HG03095 (cell line): ENCODE measurements at regions not wholly inside any gene's neighbourhood (a gene's known extent, or its start where the extent isn't known, plus 50 kb on each side); places are given as distances from the start of the nearest gene placed in this dataset.
"Not testable (repeated sequence)": the region's sequence is repeated elsewhere in the genome, so short reads cannot be mapped to it uniquely, and the experiment has no call there.

Experiments used
- ATAC-seq: cut with Tn5 transposase; IDR thresholded peaks from one replicate; pipeline ENCODE4 v1.9.1; 2021; ENCODE audit warnings: moderate library complexity; ENCODE audit not compliant: unreplicated experiment

DNA sequence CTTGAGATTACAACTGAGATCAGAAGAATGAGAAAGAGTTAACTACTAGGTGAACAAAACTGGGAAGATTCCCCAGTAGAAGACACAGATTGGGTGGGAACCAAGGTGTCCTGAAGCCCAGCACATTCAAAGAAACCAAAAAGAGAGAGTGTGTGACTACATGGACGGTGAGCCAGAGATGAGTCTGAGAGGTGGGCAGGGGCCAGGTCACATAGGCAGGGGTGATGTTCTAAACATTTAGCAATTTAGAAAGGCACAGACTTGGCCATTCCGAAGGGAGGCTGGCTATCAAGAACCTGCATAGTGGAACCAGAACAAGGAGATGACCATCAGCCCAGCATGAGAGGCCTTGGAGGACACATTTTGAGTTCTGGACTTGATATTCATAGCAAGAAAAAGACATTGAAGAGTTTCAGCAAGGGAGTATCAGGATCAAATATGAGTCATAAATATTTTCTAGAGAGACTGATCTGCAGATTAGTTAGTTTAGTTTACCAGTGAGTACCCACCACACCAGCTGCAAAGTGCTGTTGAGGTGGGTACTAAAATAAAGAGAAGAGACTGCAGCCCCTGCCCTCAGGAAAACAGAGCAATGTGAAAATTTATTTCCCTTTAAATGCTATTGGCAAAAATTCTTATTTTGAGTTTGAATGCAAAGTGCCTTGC, 340.5 kb upstream of the PRDM1 start:
- no peak for ATAC-seq

DNA sequence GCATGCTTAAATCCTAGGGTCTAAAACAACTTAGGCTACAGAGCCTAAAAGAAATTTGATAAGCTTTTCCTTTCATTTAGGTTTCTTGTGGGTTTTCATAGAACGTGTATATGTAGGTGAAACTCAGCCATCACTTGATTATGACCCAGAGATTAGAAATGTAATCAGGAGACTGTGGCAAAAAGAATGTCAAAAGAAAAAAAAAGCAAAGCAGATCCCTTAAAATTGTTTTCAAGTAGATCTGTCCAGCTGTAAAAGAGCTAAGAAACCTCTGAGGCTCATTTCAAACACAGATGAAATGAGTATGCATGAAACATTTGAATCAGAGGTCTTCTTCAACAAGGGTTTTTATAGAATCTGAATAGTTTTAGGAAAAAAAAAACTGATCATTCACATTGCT, 341.3 kb upstream of the PRDM1 start:
- ATAC-seq, result no peak

DNA sequence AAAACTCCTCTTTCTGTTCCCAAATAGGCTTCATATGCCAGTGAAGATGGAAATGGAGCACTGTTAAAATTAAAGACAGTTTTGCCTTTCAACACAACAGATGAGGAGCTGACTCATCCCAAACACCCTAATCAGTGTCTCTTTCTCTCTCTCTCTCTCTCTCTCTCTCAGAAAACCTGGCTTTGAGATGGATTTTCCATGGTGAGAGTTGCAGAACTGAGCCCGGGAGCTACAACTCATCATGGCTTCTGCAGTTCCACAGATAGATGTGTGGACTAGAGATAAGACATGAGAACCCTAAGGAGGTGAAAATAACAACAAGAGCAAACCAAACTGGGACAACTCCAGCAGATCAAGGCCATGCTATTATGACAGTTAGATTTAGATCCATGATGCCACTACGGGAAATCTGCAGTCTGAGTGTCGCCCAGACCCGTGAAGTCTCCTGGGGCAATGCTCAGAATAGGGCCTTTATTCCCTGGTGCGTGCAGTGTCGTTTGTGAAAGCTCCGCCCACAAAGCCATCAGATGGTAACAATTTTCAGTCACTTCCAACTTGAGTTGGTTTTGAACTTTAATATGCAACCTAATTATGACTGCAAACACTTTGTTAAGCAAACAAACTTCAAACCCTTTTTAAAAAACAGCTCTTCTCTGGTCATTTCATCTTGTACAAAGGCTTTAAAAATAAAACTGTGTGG, 338.2 kb upstream of the PREP start:
- no peak for ATAC-seq

GRCh38 chr6:105739764-105740163, 336.9 kb upstream of the PREP start:
- ATAC-seq, result no peak

GRCh38 chr6:105733556-105734162, 330.8 kb upstream of the PREP start:
- no peak for ATAC-seq

GRCh38 chr6:105728995-105729394, 326.1 kb upstream of the PREP start:
- no peak for ATAC-seq

DNA sequence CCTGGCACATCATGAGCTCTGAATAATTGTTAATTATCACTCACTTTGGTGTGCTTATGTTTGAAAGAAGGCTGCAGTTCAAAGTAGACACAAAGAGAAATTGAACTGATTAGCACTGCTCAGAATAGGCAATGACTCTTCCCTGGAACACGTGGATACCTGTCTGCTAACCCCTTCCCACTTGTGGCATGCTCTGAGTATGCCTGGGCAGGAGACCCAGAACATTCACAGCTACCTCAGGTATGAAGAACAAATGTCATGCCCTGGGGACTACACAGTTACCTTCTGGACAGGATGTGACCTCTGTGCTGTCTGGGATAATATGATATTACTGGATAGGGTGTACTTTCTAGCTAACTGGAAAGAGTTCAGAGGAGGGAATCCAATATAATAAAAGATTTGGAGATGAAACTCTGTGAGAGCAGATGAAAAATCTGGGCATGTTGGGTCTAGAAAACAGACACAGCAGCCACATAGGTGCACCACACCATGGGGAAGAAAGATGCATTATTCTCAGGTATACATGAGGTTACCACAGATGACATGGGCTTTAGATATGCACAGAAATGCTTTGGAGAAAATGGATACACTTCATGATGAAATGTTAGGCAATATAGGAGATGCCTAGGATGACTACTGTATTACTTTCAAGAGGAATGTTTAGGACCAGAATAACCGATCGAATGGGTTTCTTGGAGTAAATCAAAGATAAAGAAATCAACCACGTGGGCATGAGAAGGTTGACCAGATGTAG, 324.2 kb upstream of the PREP start:
- ATAC-seq, result no peak

- no peak for ATAC-seq
These were observed 312.0 kb upstream of the PREP start for GRCh38 chr6:105714846-105715245.

DNA sequence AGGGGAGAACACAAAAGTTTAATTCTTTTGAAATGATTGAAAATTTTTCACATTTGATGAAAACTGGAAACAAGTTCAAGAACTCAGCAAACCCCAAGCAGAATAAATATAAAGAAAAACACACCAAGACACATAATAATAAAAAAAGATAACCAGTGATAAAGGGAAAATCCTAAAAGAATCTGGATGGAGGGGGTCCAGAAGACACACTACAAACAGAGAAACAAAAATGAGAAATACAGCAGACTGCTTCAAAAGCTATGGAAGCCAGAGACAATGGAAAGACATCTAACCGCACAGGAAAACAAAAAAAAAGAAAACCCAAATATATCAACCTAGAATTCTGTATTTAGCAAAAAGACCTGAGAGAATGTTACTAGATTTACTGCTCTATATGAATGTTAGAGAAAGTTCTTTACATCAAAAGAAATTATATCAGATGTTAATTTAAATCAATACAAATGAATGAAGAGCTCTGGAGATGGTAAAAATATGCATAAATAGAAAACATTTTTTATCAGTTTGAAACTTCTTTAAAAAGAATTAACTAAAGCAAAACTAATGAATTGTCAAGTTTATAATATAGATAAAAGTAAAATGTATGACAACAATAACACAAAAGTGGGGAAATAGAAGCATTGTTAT, 310.7 kb upstream of the PREP start:
- no peak for ATAC-seq

GRCh38 chr6:105711216-105711615, 308.3 kb upstream of the PREP start:
- ATAC-seq, result no peak

DNA sequence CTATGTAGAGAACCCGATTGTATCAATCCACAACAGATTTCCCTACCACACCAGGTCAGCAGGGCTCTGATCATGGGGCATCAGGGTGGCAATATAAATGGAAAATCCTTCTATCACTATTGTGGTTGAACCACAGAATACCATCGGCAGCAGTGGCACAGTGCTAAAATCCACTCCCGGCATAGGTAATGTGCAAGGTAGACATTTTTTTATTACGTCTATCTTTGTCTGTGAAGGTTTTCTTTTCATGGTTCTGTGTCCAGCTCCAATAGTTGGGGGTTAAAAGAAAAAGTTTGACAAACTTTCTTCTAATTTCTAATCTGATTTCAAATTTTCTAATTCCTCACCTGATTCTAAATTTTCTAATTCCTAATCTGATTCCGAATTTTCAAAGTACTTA, 302.7 kb upstream of the PREP start:
- no peak for ATAC-seq

DNA sequence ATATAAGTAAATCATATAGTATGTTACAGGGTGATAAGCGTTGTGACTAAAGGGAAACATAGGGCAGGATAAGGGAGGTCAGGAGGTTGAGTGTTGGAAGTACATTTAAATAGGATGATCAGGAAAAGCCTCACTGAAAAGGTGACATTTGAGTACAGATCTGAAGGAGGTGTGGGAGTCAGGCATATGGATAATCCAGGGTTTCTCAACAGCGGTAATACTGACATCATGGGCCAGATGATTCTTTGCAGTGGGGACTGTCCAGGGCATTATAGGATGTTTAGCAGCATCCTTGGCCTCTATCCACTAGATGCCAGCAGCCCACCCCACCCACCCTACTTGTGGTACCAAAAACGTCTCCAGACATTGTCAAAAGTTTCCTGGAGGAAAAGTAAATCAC, 292.6 kb upstream of the PREP start:
- no peak for ATAC-seq

- no peak for ATAC-seq
These were observed 289.8 kb upstream of the PREP start for GRCh38 chr6:105692613-105693215.

GRCh38 chr6:105691971-105692370, 289.1 kb upstream of the PREP start:
- ATAC-seq, result no peak

DNA sequence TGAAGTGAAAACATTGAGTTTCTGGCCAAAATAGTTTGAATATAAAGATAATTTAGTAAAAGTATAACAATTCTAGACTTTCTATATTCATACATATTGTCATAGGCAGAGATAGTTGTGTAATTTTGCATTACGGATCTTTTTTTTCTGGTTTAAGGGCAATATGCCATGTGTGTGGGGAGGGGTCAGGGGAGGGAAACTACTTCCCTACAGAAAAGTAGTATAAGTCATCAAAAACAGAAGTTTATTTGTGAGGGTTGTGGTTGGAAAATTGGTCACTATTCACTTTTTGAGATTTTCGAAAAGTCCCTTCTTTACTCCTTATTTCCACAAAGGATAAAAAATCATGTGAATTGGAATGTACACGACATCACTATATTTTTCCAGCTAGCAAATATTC, 288.2 kb upstream of the PREP start:
- ATAC-seq, result no peak

GRCh38 chr6:105688573-105688972, 285.7 kb upstream of the PREP start:
- ATAC-seq, result no peak

GRCh38 chr6:105686793-105687192, 283.9 kb upstream of the PREP start:
- not testable (repeated sequence) for ATAC-seq

DNA sequence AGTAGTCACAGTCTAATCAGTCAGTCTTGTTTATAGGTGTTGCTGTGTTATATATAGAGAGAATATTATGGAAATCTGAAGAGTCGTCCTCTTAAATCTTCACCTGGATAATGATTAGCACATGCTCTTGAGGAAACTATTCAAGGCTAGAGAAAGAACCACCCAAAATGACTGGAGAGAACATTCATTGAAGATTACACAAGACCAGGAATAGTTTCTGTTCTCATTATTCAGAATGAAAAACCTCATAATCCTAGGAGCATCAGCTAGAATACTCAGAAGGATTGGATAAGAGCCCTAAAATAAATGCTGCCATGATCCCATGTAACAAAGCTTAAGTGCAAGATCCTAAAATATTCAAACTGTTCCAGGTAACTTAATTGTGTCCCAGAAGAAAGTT, 278.2 kb upstream of the PREP start:
- ATAC-seq, result no peak

DNA sequence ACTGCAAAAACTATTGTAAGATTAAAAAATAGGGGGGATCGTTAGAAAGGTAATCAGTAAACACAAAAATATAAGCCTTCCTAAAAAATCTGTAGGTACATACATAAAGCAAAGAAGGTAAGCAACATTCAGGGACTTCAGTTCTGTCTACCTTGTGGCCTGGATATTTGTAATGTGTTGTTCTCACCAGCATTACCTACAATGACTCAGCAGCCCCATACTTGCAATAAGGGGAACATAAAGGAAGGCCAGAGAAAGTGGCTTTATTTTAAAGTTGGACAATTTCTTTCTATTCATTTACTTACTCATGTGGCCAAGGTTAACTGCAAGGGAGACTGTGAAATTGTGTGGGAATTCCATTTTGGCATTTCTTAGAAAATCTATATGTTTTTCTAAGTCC, 277.2 kb upstream of the PREP start:
- ATAC-seq, result no peak

GRCh38 chr6:105678516-105678915, 275.6 kb upstream of the PREP start:
- no peak for ATAC-seq
